HG03469 (cell line): ENCODE measurements at regions not wholly inside any gene's neighbourhood (a gene's known extent, or its start where the extent isn't known, plus 50 kb on each side); places are given as distances from the start of the nearest gene placed in this dataset.
"Not testable (repeated sequence)": the region's sequence is repeated elsewhere in the genome, so short reads cannot be mapped to it uniquely, and the experiment has no call there.

ENCODE experiments used
- ATAC-seq: cut with Tn5 transposase; IDR thresholded peaks from one replicate; pipeline ENCODE4 v1.9.1; 2021; ENCODE audit warnings: mild to moderate bottlenecking, moderate library complexity, moderate number of reproducible peaks; ENCODE audit not compliant: unreplicated experiment

- no peak for ATAC-seq
Observed at GRCh38 chr3:106336619-106337018, 467.8 kb upstream of the CBLB start.

- no peak for ATAC-seq
Observed at GRCh38 chr3:106337116-106337515, 468.3 kb upstream of the CBLB start.

- ATAC-seq = no peak
Observed at GRCh38 chr3:106338582-106339214, 469.9 kb upstream of the CBLB start.

- ATAC-seq = no peak
Observed at GRCh38 chr3:106339551-106339950, 470.7 kb upstream of the CBLB start.

- ATAC-seq = no peak
Observed at GRCh38 chr3:106341087-106341486, 472.3 kb upstream of the CBLB start.

- ATAC-seq = no peak
Observed at GRCh38 chr3:106341586-106342162, 472.9 kb upstream of the CBLB start.

GRCh38 chr3:106342386-106342785, 473.6 kb upstream of the CBLB start:
- no peak for ATAC-seq

- no peak for ATAC-seq
Observed at GRCh38 chr3:106343811-106344210, 475.0 kb upstream of the CBLB start.

- ATAC-seq = no peak
Observed at GRCh38 chr3:106345353-106346027, 476.7 kb upstream of the CBLB start.

- no peak for ATAC-seq
Observed at GRCh38 chr3:106347350-106347749, 478.5 kb upstream of the CBLB start.

- no peak for ATAC-seq
Observed at GRCh38 chr3:106348139-106348690, 479.4 kb upstream of the CBLB start.

- ATAC-seq = no peak
Observed at GRCh38 chr3:106349191-106349881, 480.5 kb upstream of the CBLB start.

GRCh38 chr3:106355873-106356272, 487.1 kb upstream of the CBLB start:
- no peak for ATAC-seq

- no peak for ATAC-seq
Observed at GRCh38 chr3:106359692-106360091, 490.9 kb upstream of the CBLB start.

- not testable (repeated sequence) for ATAC-seq
Observed at GRCh38 chr3:106360901-106361300, 492.1 kb upstream of the CBLB start.

GRCh38 chr3:106364477-106364876, 495.7 kb upstream of the CBLB start:
- ATAC-seq = no peak

- ATAC-seq = no peak
Observed at GRCh38 chr3:106365061-106365691, 496.4 kb upstream of the CBLB start.

GRCh38 chr3:106366352-106366751, 497.5 kb upstream of the CBLB start:
- no peak for ATAC-seq

- no peak for ATAC-seq
Observed at GRCh38 chr3:106367496-106367895, 498.7 kb upstream of the CBLB start.

GRCh38 chr3:106371221-106371970, 502.6 kb upstream of the CBLB start:
- no peak for ATAC-seq
